K562 (cell line): ENCODE measurements at regions not wholly inside any gene's neighbourhood (a gene's known extent, or its start where the extent isn't known, plus 50 kb on each side); places are given as distances from the start of the nearest gene placed in this dataset.

Experiments used
- ATAC-seq: fragments of 200-7000 bp; cut with Tn5 transposase; 3 replicates; pipeline ENCODE4 v1.9.1; 2020; ENCODE audit warnings: moderate library complexity
- BruUV-seq: library from RNA; stranded (reverse); fragments of 400-500 nt; replicated peaks from 2 replicates; lab custom pipeline; 2021; lab: Mats Ljungman, UMichigan
- CTCF ChIA-PET: fragments of 300-600 bp; formaldehyde crosslinking; extraction: SDS; loops from one replicate; lab custom pipeline; 2021; ENCODE audit warnings: low intra/inter-chr PET ratio; lab: Yijun Ruan, JAX
- POLR2A ChIA-PET: fragments of 300-600, 350-650 bp; sonication (Branson Sonifier 250); formaldehyde crosslinking; extraction: SDS; loops from one replicate; lab custom pipeline; 2021; ENCODE audit warnings: antibody characterized with exemption, inconsistent platforms; lab: Yijun Ruan, JAX
- DNase-seq, 4 experiments: peaks; one replicate each; pipeline versions ENCODE4 v3.0.0 to v3.0.0-alpha.2; 2011 to 2018; ENCODE audit warnings: low spot score in 3 of 4, mixed read lengths in 3 of 4; ENCODE audit errors: extremely low read depth in 1 of 4
- FAIRE-seq: peaks from 2 replicates; lab custom pipeline; 2011; peaks lifted over from hg19 to GRCh38; lab: Jason Lieb, UNC
- H2AFZ ChIP-seq: 2 replicates; pipeline ENCODE4 v1.6.0; 2011; ENCODE audit warnings: low read depth, low read length, control low read depth, inconsistent platforms
- H3K27ac ChIP-seq: fragments of 200-600 bp; 3 replicates; pipeline ENCODE4 v1.8.0; 2011; ENCODE audit warnings: low read depth, mild to moderate bottlenecking, control low read depth, inconsistent platforms, low read length, moderate library complexity, mixed read lengths; ENCODE audit errors: extremely low read depth
- H3K27me3 ChIP-seq, 2 experiments: fragments of 300-600 bp in 1 of 2; 2 replicates in 1 of 2; 3 replicates in 1 of 2; pipeline versions ENCODE4 v1.6.0 to v1.8.0; 2011; ENCODE audit warnings: inconsistent platforms in 2 of 2, low read length in 2 of 2, mild to moderate bottlenecking in 1 of 2, mixed read lengths in 1 of 2, moderate library complexity in 1 of 2; ENCODE audit not compliant: control insufficient read depth in 2 of 2, insufficient read depth in 2 of 2
- H3K36me3 ChIP-seq: fragments of 300-600 bp; 3 replicates; pipeline ENCODE4 v1.8.0; 2011; ENCODE audit warnings: mild to moderate bottlenecking, low read length, inconsistent platforms; ENCODE audit not compliant: control insufficient read depth, insufficient read depth
- H3K4me1 ChIP-seq, 2 experiments: fragments of 200-600 bp in 1 of 2; replicated peaks in 1 of 2; 2 replicates in 1 of 2; 3 replicates in 1 of 2; pipeline versions ENCODE4 v1.5.1 to v1.8.0; 2011; ENCODE audit warnings: inconsistent platforms in 2 of 2, low read length in 2 of 2, mild to moderate bottlenecking in 1 of 2, mixed read lengths in 1 of 2, moderate library complexity in 1 of 2; ENCODE audit not compliant: control insufficient read depth in 2 of 2, insufficient read depth in 2 of 2
- H3K4me2 ChIP-seq: 2 replicates; pipeline ENCODE4 v1.6.1; 2011; ENCODE audit warnings: low read length, control low read depth, inconsistent platforms, mixed read lengths; ENCODE audit not compliant: insufficient read depth
- H3K4me3 ChIP-seq: fragments of 200-600 bp; sonication (generic), shearing (Covaris generic); 2 replicates; pipeline ENCODE4 v1.5.1; 2016; ENCODE audit warnings: control low read depth, inconsistent platforms
- H3K79me2 ChIP-seq: fragments of 200-600 bp; 3 replicates; pipeline ENCODE4 v1.8.0; 2011; ENCODE audit warnings: low read length, inconsistent platforms; ENCODE audit not compliant: control insufficient read depth, insufficient read depth
- H3K9ac ChIP-seq, 2 experiments: 2 replicates each; pipeline versions ENCODE4 v1.6.0 to v1.6.1; 2011; ENCODE audit warnings: low read depth in 2 of 2, low read length in 2 of 2, control low read depth in 1 of 2, inconsistent platforms in 1 of 2, mild to moderate bottlenecking in 1 of 2, mixed read lengths in 1 of 2; ENCODE audit not compliant: insufficient read depth in 1 of 2
- H3K9me1 ChIP-seq: one replicate; pipeline ENCODE4 v1.6.0; 2011; ENCODE audit warnings: inconsistent platforms, mild to moderate bottlenecking, low read length, moderate library complexity; ENCODE audit not compliant: control insufficient read depth, insufficient read depth
- H3K9me3 ChIP-seq: replicated peaks from 2 replicates; pipeline ENCODE4 v1.5.1; 2011; ENCODE audit warnings: low read depth, low read length, inconsistent platforms; ENCODE audit not compliant: control insufficient read depth, insufficient read depth
- H4K20me1 ChIP-seq: replicated peaks from 2 replicates; pipeline ENCODE4 v1.6.1; 2011; ENCODE audit warnings: low read length, inconsistent platforms, mixed read lengths; ENCODE audit not compliant: control insufficient read depth, insufficient read depth
- BHLHE40 ChIP-seq: IDR thresholded peaks from 2 replicates; pipeline ENCODE4 v1.6.1; 2011; ENCODE audit warnings: low read length, improper control_type of control experiment
- ETV1 ChIP-seq: fragments of 450-650 bp; conservative IDR thresholded peaks from 2 replicates; pipeline ENCODE4 v1.6.1; 2016; ENCODE audit warnings: missing genetic modification characterization, control low read depth, low read depth, missing compliant biosample characterization
- FUS ChIP-seq: fragments of 200-400 bp; formaldehyde crosslinking; optimal IDR thresholded peaks from 2 replicates; pipeline ENCODE3; 2017; ENCODE audit warnings: low read depth, low read length
- GATA2 ChIP-seq: sonication (generic); formaldehyde crosslinking; IDR thresholded peaks from 2 replicates; pipeline ENCODE4 v1.4.0; 2020; ENCODE audit warnings: mild to moderate bottlenecking, missing genetic modification reagents
- GATAD2B ChIP-seq: fragments of 450-650 bp; IDR thresholded peaks from 2 replicates; pipeline ENCODE4 v1.6.1; 2017; ENCODE audit warnings: mild to moderate bottlenecking, borderline replicate concordance
- SPI1 ChIP-seq: IDR thresholded peaks from 2 replicates; pipeline ENCODE4 v1.6.1; 2011; ENCODE audit warnings: low read depth, low read length, control low read depth, borderline replicate concordance
- TAF1 ChIP-seq: IDR thresholded peaks from 2 replicates; pipeline ENCODE4 v1.6.1; 2011; ENCODE audit warnings: mild to moderate bottlenecking, low read length, moderate library complexity; ENCODE audit not compliant: insufficient read depth, control insufficient read depth, severe bottlenecking; ENCODE audit errors: extremely low read depth
- TCF7L2 ChIP-seq: fragments of 150-350 bp; IDR thresholded peaks from 2 replicates; pipeline ENCODE4 v1.6.1; 2016; ENCODE audit warnings: low read depth, mild to moderate bottlenecking, low read length, moderate library complexity
- YBX1 ChIP-seq: fragments of 450-650 bp; IDR thresholded peaks from 2 replicates; pipeline ENCODE4 v1.7.1; 2016; ENCODE audit warnings: mild to moderate bottlenecking
- ZBTB8A ChIP-seq: fragments of 450-650 bp; IDR thresholded peaks from 2 replicates; pipeline ENCODE4 v1.6.1; 2018; ENCODE audit warnings: mild to moderate bottlenecking, moderate library complexity; ENCODE audit not compliant: partially characterized antibody
- ZEB2 ChIP-seq: fragments of 450-650 bp; IDR thresholded peaks from 2 replicates; pipeline ENCODE4 v1.6.1; 2016
- ZNF354B ChIP-seq: fragments of 250-450 bp; sonication (Bioruptor Pico); IDR thresholded peaks from 2 replicates; pipeline ENCODE4 v1.4.0; 2020
- ZNF408 ChIP-seq: fragments of 250-450 bp; sonication (Bioruptor Pico); IDR thresholded peaks from 2 replicates; pipeline ENCODE4 v1.4.0; 2020; ENCODE audit warnings: low read depth, mild to moderate bottlenecking, moderate library complexity
- ZNF76 ChIP-seq: fragments of 250-450 bp; sonication (Bioruptor Pico); IDR thresholded peaks from 2 replicates; pipeline ENCODE4 v1.4.0; 2020; ENCODE audit warnings: mild to moderate bottlenecking, moderate library complexity, borderline replicate concordance
- WGBS: fragments of 100-300 bp; shearing (Covaris generic); methylation state at CpG from one replicate; pipeline ENCODE4 v1.1.6; 2016; ENCODE audit warnings: low coverage, mixed read lengths; ENCODE audit not compliant: insufficient coverage; ENCODE audit errors: missing lambda C conversion rate; 5-methylcytosine and 5-hydroxymethylcytosine counted together
- in situ Hi-C: fragments of 300-500 bp; cut with MboI; formaldehyde crosslinking; loops from 4 replicates; pipeline ENCODE4 v1.15.0; 2018; ENCODE audit warnings: inconsistent platforms, mixed read lengths
- intact Hi-C: fragments of 100-400 bp; cut with micrococcal nuclease; formaldehyde crosslinking; loops from 2 replicates; pipeline ENCODE4 v1.14.2; 2022
- TF ChIP-seq, protein P1 (sequence below): fragments of 450-650 bp; IDR thresholded peaks from 2 replicates; pipeline ENCODE4 v1.6.1; 2016; ENCODE audit warnings: antibody characterized with exemption
- TF ChIP-seq, protein P2 (sequence below): sonication (generic); formaldehyde crosslinking; IDR thresholded peaks from 2 replicates; pipeline ENCODE4 v1.8.0; 2022; ENCODE audit warnings: mild to moderate bottlenecking, missing genetic modification reagents
- TF ChIP-seq, protein P3 (sequence below): fragments of 450-650 bp; IDR thresholded peaks from 2 replicates; pipeline ENCODE4 v1.6.1; 2016; ENCODE audit warnings: borderline replicate concordance

DNA sequence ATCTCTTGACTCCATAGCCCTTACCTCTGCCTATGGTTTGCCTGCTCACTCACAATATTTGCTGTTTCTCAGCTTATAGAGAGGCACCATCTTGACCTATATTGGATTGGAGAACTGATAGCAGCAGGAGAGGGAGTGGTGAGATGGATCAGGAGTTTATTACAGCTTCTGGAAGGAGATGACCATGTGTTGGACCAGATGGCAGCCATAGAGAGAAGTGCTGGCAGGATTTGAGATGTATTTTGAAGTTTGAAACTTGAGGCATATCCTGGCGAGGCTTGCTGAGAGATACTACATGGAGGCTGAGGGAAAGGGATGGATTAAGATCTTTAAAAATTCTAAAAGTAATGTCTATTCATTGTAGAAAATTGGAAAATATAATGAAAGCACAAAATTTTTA is 198.0 kb upstream of the ZFP64 start:
- DNase-seq (no peak), FAIRE-seq (no peak), ATAC-seq (no peak)
- H3K9ac ChIP-seq: no peak overlapping the region
- TF ChIP-seq, protein P1, sequence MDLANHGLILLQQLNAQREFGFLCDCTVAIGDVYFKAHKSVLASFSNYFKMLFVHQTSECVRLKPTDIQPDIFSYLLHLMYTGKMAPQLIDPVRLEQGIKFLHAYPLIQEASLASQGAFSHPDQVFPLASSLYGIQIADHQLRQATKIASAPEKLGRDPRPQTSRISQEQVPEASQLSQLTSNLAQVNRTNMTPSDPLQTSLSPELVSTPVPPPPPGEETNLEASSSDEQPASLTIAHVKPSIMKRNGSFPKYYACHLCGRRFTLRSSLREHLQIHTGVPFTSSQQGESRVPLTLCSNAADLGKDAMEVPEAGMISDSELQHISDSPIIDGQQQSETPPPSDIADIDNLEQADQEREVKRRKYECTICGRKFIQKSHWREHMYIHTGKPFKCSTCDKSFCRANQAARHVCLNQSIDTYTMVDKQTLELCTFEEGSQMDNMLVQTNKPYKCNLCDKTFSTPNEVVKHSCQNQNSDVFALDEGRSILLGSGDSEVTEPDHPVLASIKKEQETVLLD: no peak
- TF ChIP-seq ZBTB8A: no peak
- no peak for TF ChIP-seq GATA2 (CRISPR knock-in tag)
- TF ChIP-seq ZEB2: no peak
- no peak for TF ChIP-seq SPI1
- no peak for TF ChIP-seq YBX1
- TF ChIP-seq ETV1 (tag): no peak
- TF ChIP-seq TCF7L2: no peak
- TF ChIP-seq ZNF76: no peak
- no peak for TF ChIP-seq FUS
- no peak for TF ChIP-seq ZNF408
- no peak for TF ChIP-seq TAF1
- no peak for TF ChIP-seq ZNF354B
- TF ChIP-seq, protein P2, sequence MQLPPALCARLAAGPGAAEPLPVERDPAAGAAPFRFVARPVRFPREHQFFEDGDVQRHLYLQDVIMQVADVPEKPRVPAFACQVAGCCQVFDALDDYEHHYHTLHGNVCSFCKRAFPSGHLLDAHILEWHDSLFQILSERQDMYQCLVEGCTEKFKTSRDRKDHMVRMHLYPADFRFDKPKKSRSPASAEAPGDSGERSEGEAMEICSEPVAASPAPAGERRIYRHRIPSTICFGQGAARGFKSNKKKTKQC (CRISPR knock-in tag): no peak
- TF ChIP-seq, protein P3, sequence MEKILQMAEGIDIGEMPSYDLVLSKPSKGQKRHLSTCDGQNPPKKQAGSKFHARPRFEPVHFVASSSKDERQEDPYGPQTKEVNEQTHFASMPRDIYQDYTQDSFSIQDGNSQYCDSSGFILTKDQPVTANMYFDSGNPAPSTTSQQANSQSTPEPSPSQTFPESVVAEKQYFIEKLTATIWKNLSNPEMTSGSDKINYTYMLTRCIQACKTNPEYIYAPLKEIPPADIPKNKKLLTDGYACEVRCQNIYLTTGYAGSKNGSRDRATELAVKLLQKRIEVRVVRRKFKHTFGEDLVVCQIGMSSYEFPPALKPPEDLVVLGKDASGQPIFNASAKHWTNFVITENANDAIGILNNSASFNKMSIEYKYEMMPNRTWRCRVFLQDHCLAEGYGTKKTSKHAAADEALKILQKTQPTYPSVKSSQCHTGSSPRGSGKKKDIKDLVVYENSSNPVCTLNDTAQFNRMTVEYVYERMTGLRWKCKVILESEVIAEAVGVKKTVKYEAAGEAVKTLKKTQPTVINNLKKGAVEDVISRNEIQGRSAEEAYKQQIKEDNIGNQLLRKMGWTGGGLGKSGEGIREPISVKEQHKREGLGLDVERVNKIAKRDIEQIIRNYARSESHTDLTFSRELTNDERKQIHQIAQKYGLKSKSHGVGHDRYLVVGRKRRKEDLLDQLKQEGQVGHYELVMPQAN: no peak
- no peak for TF ChIP-seq GATAD2B
- no peak for TF ChIP-seq BHLHE40
- no TSS peak for BruUV-seq
- no peak overlapping the region for H3K27ac ChIP-seq
- no peaks in the 10 kb centered on the region for H3K79me2 ChIP-seq
- no peaks in the 10 kb centered on the region for H3K9me1 ChIP-seq
- H3K9me3 ChIP-seq: no peaks in the 10 kb centered on the region
- H3K4me1 ChIP-seq: no peaks in the 10 kb centered on the region
- H2AFZ ChIP-seq: no peak overlapping the region
- POLR2A ChIA-PET: no interaction called here
- CTCF ChIA-PET: no interaction called here
- H3K4me3 ChIP-seq: no peak overlapping the region
- no peak overlapping the region for H3K4me2 ChIP-seq
- in situ Hi-C loops: no loop called here
- no peaks in the 10 kb centered on the region for H3K27me3 ChIP-seq
- no peaks in the 10 kb centered on the region for H3K36me3 ChIP-seq
- intact Hi-C loops: no loop called here
- WGBS: 35% methylated on average over 1 of the region's 1 CpG
- no peaks in the 10 kb centered on the region for H4K20me1 ChIP-seq
